ENCODE measurements at regions not wholly inside any gene's neighbourhood (a gene's known extent, or its start where the extent isn't known, plus 50 kb on each side); places are given as distances from the start of the nearest gene placed in this dataset.

GRCh38 chr2:128439791-128440665 is 121.4 kb upstream of the HS6ST1 start:
- no peak for DNase-seq

GRCh38 chr2:128440666-128441340 is 122.1 kb upstream of the HS6ST1 start:
- no peak for DNase-seq

- no peak for DNase-seq
Observed at GRCh38 chr2:128441341-128442052, 122.8 kb upstream of the HS6ST1 start.

- DNase-seq, result no peak
Observed at GRCh38 chr2:128442053-128442751, 123.5 kb upstream of the HS6ST1 start.

- DNase-seq, result no peak
Observed at GRCh38 chr2:128442891-128443302, 124.2 kb upstream of the HS6ST1 start.

GRCh38 chr2:128444121-128444771 is 125.6 kb upstream of the HS6ST1 start:
- DNase-seq, result no peak

- no peak for DNase-seq
Observed at GRCh38 chr2:128444816-128445522, 126.3 kb upstream of the HS6ST1 start.

- no peak for DNase-seq
Observed at GRCh38 chr2:128445523-128445900, 126.8 kb upstream of the HS6ST1 start.

GRCh38 chr2:128446049-128446873 is 127.6 kb upstream of the HS6ST1 start:
- no peak for DNase-seq

GRCh38 chr2:128446874-128447537 is 128.3 kb upstream of the HS6ST1 start:
- no peak for DNase-seq

- no peak for DNase-seq
Observed at GRCh38 chr2:128447538-128447995, 128.9 kb upstream of the HS6ST1 start.

- no peak for DNase-seq
Observed at GRCh38 chr2:128448331-128449225, 129.9 kb upstream of the HS6ST1 start.

GRCh38 chr2:128449226-128450061 is 130.8 kb upstream of the HS6ST1 start:
- no peak for DNase-seq

- no peak for DNase-seq
Observed at GRCh38 chr2:128450211-128451024, 131.8 kb upstream of the HS6ST1 start.

- no peak for DNase-seq
Observed at GRCh38 chr2:128451084-128452023, 132.7 kb upstream of the HS6ST1 start.

GRCh38 chr2:128452024-128452411 is 133.3 kb upstream of the HS6ST1 start:
- DNase-seq, result no peak

Data from T1000 (cell line).